Esophagus squamous epithelium (tissue), 5 donors: ENCODE measurements at regions not wholly inside any gene's neighbourhood (a gene's known extent, or its start where the extent isn't known, plus 50 kb on each side); places are given as distances from the start of the nearest gene placed in this dataset.

Experiments
- DNase-seq: peaks from one replicate; lab custom pipeline; 2025; lab: John Stamatoyannopoulos, UW
- H3K27ac ChIP-seq, 4 donors: fragments of 200-600 bp; sonication (generic); one replicate each; pipeline ENCODE4 v1.5.1; 2016 to 2019; ENCODE audit warnings: mild to moderate bottlenecking in 1 of 4
- H3K27me3 ChIP-seq, 4 donors: fragments of 200-600 bp; sonication (generic); 1 replicate in 3 of 4; 2 replicates in 1 of 4; pipeline versions ENCODE4 v1.5.1 to v1.6.0; 2017 to 2021; ENCODE audit warnings: antibody characterized with exemption in 1 of 4
- H3K36me3 ChIP-seq, 3 donors: fragments of 200-600 bp; sonication (generic); one replicate each; pipeline ENCODE4 v1.5.1; 2016 to 2019
- H3K4me1 ChIP-seq, 3 donors: fragments of 200-600 bp; sonication (generic); one replicate each; pipeline ENCODE4 v1.5.1; 2017 to 2019
- H3K4me3 ChIP-seq, 4 donors: fragments of 200-600 bp; sonication (generic); 1 replicate in 3 of 4; 2 replicates in 1 of 4; pipeline ENCODE4 v1.5.1; 2016 to 2019; ENCODE audit warnings: mild to moderate bottlenecking in 2 of 4, moderate library complexity in 1 of 4
- H3K9me3 ChIP-seq, 3 donors: fragments of 200-600 bp; sonication (generic); one replicate each; pipeline ENCODE4 v1.5.1; 2016 to 2019
- CTCF ChIP-seq, 6 experiments: fragments of 450-650 bp in 4 of 6; fragments of 200-600 bp in 2 of 6; sonication (generic) in 2 of 6; IDR thresholded peaks; one replicate each; pipeline ENCODE4 v1.5.1; 2016 to 2019; ENCODE audit warnings: antibody characterized with exemption in 6 of 6, mild to moderate bottlenecking in 4 of 6, moderate library complexity in 4 of 6
- POLR2A ChIP-seq, 4 donors: fragments of 450-650 bp; IDR thresholded peaks; one replicate each; pipeline ENCODE4 v1.6.1; 2017; ENCODE audit warnings: antibody characterized with exemption in 4 of 4, mild to moderate bottlenecking in 4 of 4, moderate library complexity in 3 of 4
- WGBS, 2 donors: methylation state at CpG; one replicate each; pipeline ENCODE4 v1.1.5; 2018; 5-methylcytosine and 5-hydroxymethylcytosine counted together
- intact Hi-C: fragments of 100-400 bp; cut with DNase I; formaldehyde crosslinking; loops from one replicate; pipeline ENCODE4 v1.15.0; 2022
- donor health status: DM: yes; HTN: yes; CAD: no.

GRCh38 chr2:194706179-194706578, 950.8 kb upstream of the SLC39A10 start:
- Histone ChIP-seq H3K27ac (no peak overlapping the region), H3K4me1 (no peaks in the 10 kb centered on the region), H3K36me3 (no peaks in the 10 kb centered on the region), H3K9me3 (no peaks in the 10 kb centered on the region), H3K27me3 (no peaks in the 10 kb centered on the region), H3K4me3 (no peak overlapping the region)
- TF ChIP-seq CTCF (IDR thresholded peaks at IDR 0.05) (no peak), POLR2A (IDR thresholded peaks at IDR 0.05) (no peak)
- 21 to 65% methylated on average over 2 of the region's 2 CpGs for WGBS, 2 donors
- intact Hi-C loops = no loop called here
- DNase-seq = no peak

GRCh38 chr2:194705398-194705797, 951.6 kb upstream of the SLC39A10 start:
- TF ChIP-seq CTCF (IDR thresholded peaks at IDR 0.05) (no peak), POLR2A (IDR thresholded peaks at IDR 0.05) (no peak)
- 60 to 62% methylated on average over 2 of the region's 2 CpGs for WGBS, 2 donors
- Histone ChIP-seq H3K36me3 (no peaks in the 10 kb centered on the region), H3K27me3 (no peaks in the 10 kb centered on the region), H3K27ac (no peak overlapping the region), H3K4me1 (no peaks in the 10 kb centered on the region), H3K4me3 (no peak overlapping the region), H3K9me3 (no peaks in the 10 kb centered on the region)
- no peak for DNase-seq
- intact Hi-C loops = no loop called here

- H3K4me3 ChIP-seq = no peak overlapping the region
- no peak for DNase-seq
- H3K9me3 ChIP-seq = no peaks in the 10 kb centered on the region
- no peak for TF ChIP-seq CTCF (IDR thresholded peaks at IDR 0.05)
- no peak for TF ChIP-seq POLR2A (IDR thresholded peaks at IDR 0.05)
- no peaks in the 10 kb centered on the region for H3K27me3 ChIP-seq
- H3K27ac ChIP-seq = no peak overlapping the region
- intact Hi-C loops = no loop called here
- no peaks in the 10 kb centered on the region for H3K4me1 ChIP-seq
- no peaks in the 10 kb centered on the region for H3K36me3 ChIP-seq
These were observed 956.3 kb upstream of the SLC39A10 start for GRCh38 chr2:194700726-194701125.

GRCh38 chr2:194700116-194700515, 956.9 kb upstream of the SLC39A10 start:
- WGBS, 2 donors = 56 to 63% methylated on average over 3 of the region's 3 CpGs
- no peak for DNase-seq
- H3K4me3 ChIP-seq = no peak overlapping the region
- no peaks in the 10 kb centered on the region for H3K4me1 ChIP-seq
- H3K27ac ChIP-seq = no peak overlapping the region
- no peaks in the 10 kb centered on the region for H3K27me3 ChIP-seq
- H3K36me3 ChIP-seq = no peaks in the 10 kb centered on the region
- intact Hi-C loops = no loop called here
- no peaks in the 10 kb centered on the region for H3K9me3 ChIP-seq
- no peak for TF ChIP-seq POLR2A (IDR thresholded peaks at IDR 0.05)
- TF ChIP-seq CTCF (IDR thresholded peaks at IDR 0.05) = no peak

- no peak overlapping the region for H3K4me3 ChIP-seq
- 38 to 43% methylated on average over 3 of the region's 3 CpGs for WGBS, 2 donors
- H3K4me1 ChIP-seq = no peaks in the 10 kb centered on the region
- no peaks in the 10 kb centered on the region for H3K27me3 ChIP-seq
- no peak for TF ChIP-seq CTCF (IDR thresholded peaks at IDR 0.05)
- TF ChIP-seq POLR2A (IDR thresholded peaks at IDR 0.05) = no peak
- H3K9me3 ChIP-seq = no peaks in the 10 kb centered on the region
- DNase-seq = no peak
- intact Hi-C loops = no loop called here
- H3K27ac ChIP-seq = no peak overlapping the region
- no peaks in the 10 kb centered on the region for H3K36me3 ChIP-seq
These were observed 959.0 kb upstream of the SLC39A10 start for GRCh38 chr2:194698012-194698411.
